Spleen (tissue), 11 donors: ENCODE measurements at regions not wholly inside any gene's neighbourhood (a gene's known extent, or its start where the extent isn't known, plus 50 kb on each side); places are given as distances from the start of the nearest gene placed in this dataset.
A peak's percentile ranks its signal among the peaks of the same experiment; 100 is the strongest.

ENCODE experiments used
- DNase-seq: peaks from one replicate; pipeline ENCODE4 v3.0.0-alpha.2; 2020
- H3K27ac ChIP-seq, 8 donors: fragments of 200-600 bp; sonication (generic) in 7 of 8; 1 replicate in 4 of 8; 2 replicates in 4 of 8; pipeline versions ENCODE4 v1.5.0 to v1.8.0; 2016 to 2021; ENCODE audit warnings: inconsistent platforms in 4 of 8, mild to moderate bottlenecking in 4 of 8, moderate library complexity in 1 of 8
- H3K27me3 ChIP-seq, 7 donors: fragments of 200-600 bp; sonication (generic) in 6 of 7; replicated peaks in 1 of 7; 1 replicate in 4 of 7; 2 replicates in 3 of 7; pipeline versions ENCODE4 v1.5.0 to v1.8.0; 2016 to 2021; ENCODE audit warnings: inconsistent platforms in 3 of 7, mild to moderate bottlenecking in 1 of 7
- H3K36me3 ChIP-seq, 6 donors: fragments of 200-600 bp; sonication (generic) in 5 of 6; 1 replicate in 4 of 6; 2 replicates in 2 of 6; pipeline versions ENCODE4 v1.5.0 to v1.8.0; 2016 to 2021; ENCODE audit warnings: inconsistent platforms in 2 of 6
- H3K4me1 ChIP-seq, 6 donors: fragments of 200-600 bp; sonication (generic) in 5 of 6; 1 replicate in 3 of 6; 2 replicates in 3 of 6; pipeline versions ENCODE4 v1.5.0 to v1.8.0; 2016 to 2021; ENCODE audit warnings: inconsistent platforms in 3 of 6
- H3K4me3 ChIP-seq, 8 donors: fragments of 200-600 bp; sonication (generic) in 7 of 8; 1 replicate in 4 of 8; 2 replicates in 4 of 8; pipeline versions ENCODE4 v1.5.0 to v1.8.0; 2016 to 2021; ENCODE audit warnings: inconsistent platforms in 4 of 8, mild to moderate bottlenecking in 4 of 8, moderate library complexity in 2 of 8
- H3K9me3 ChIP-seq, 8 donors: fragments of 200-600 bp; sonication (generic) in 7 of 8; 1 replicate in 4 of 8; 2 replicates in 4 of 8; pipeline versions ENCODE4 v1.5.0 to v1.8.0; 2016 to 2021; ENCODE audit warnings: inconsistent platforms in 4 of 8
- CTCF ChIP-seq, 11 experiments: fragments of 200-600 bp in 7 of 11; fragments of 450-650 bp in 4 of 11; sonication (generic) in 4 of 11; IDR thresholded peaks in 8 of 11; conservative IDR thresholded peaks in 3 of 11; 1 replicate in 7 of 11; 2 replicates in 4 of 11; pipeline versions ENCODE4 v1.4.0 to v1.8.0; 2016 to 2021; ENCODE audit warnings: antibody characterized with exemption in 11 of 11, inconsistent platforms in 4 of 11, mild to moderate bottlenecking in 1 of 11
- POLR2A ChIP-seq, 3 donors: fragments of 450-650 bp; IDR thresholded peaks; one replicate each; pipeline ENCODE4 v1.5.1; 2017; ENCODE audit warnings: antibody characterized with exemption in 3 of 3, mild to moderate bottlenecking in 1 of 3
- POLR2AphosphoS5 ChIP-seq, 3 donors: sonication (generic); formaldehyde crosslinking; IDR thresholded peaks; one replicate each; pipeline ENCODE4 v1.5.1; 2017; ENCODE audit warnings: antibody characterized with exemption in 3 of 3
- WGBS, 5 donors: extraction: QIAGEN DNeasy Blood & Tissue Kit in 3 of 5; methylation state at CpG; one replicate each; pipeline versions ENCODE4 v1.1.5 to v1.1.7; 2013 to 2018; 5-methylcytosine and 5-hydroxymethylcytosine counted together
- intact Hi-C: fragments of 100-400 bp; cut with DNase I; formaldehyde crosslinking; loops from one replicate; pipeline ENCODE4 v1.15.0; 2023; ENCODE audit warnings: low total_unique reads
- donor health status: healthy with polysubstance abuse.
- donor health status: DM: no; HTN: no; CAD: no; lungs with moderate emphysema.
- donor health status: DM: no; HTN: no; CAD: no.
- donor health status: Bipolar disorder and iron deficiency.
- donor health status: healthy.
- donor health status: DM: no; HTN: no; CAD: no.
- donor health status: DM: yes; HTN: yes; CAD: no.

GRCh38 chr4:71167083-71167482 is 171.7 kb upstream of the SLC4A4 start:
- WGBS, 5 donors: 88 to 94% (median 91%) methylated on average over 3 of the region's 3 CpGs
- Histone ChIP-seq H3K27ac (no peak overlapping the region), H3K4me1 (no peaks in the 10 kb centered on the region), H3K4me3 (no peak overlapping the region), H3K27me3 (peaks cover 0 to 5% (median 0%) of the 10 kb centered on the region in 7 donors), H3K36me3 (no peaks in the 10 kb centered on the region), H3K9me3 (no peaks in the 10 kb centered on the region)
- no peak for DNase-seq
- TF ChIP-seq CTCF (IDR thresholded peaks at IDR 0.05 in 8 of 11, conservative IDR thresholded peaks at IDR 0.05 in 3 of 11) (no peak), POLR2A (IDR thresholded peaks at IDR 0.05) (no peak), POLR2AphosphoS5 (IDR thresholded peaks at IDR 0.05) (no peak)
- intact Hi-C loops: no loop called here

GRCh38 chr4:71171592-71171991 is 167.2 kb upstream of the SLC4A4 start:
- H3K27me3 ChIP-seq: peaks cover 0 to 5% (median 0%) of the 10 kb centered on the region in 7 donors
- 91 to 100% (median 98%) methylated on average over 2 of the region's 2 CpGs for WGBS, 5 donors
- intact Hi-C loops: no loop called here
- no peak overlapping the region for H3K4me3 ChIP-seq
- no peaks in the 10 kb centered on the region for H3K36me3 ChIP-seq
- no peak for DNase-seq
- H3K9me3 ChIP-seq: peaks cover 0 to 8% (median 2%) of the 10 kb centered on the region in 8 donors
- no peak overlapping the region for H3K27ac ChIP-seq
- no peaks in the 10 kb centered on the region for H3K4me1 ChIP-seq
- no peak for TF ChIP-seq CTCF (IDR thresholded peaks at IDR 0.05 in 8 of 11, conservative IDR thresholded peaks at IDR 0.05 in 3 of 11)
- no peak for TF ChIP-seq POLR2AphosphoS5 (IDR thresholded peaks at IDR 0.05)
- TF ChIP-seq POLR2A (IDR thresholded peaks at IDR 0.05): no peak

DNA sequence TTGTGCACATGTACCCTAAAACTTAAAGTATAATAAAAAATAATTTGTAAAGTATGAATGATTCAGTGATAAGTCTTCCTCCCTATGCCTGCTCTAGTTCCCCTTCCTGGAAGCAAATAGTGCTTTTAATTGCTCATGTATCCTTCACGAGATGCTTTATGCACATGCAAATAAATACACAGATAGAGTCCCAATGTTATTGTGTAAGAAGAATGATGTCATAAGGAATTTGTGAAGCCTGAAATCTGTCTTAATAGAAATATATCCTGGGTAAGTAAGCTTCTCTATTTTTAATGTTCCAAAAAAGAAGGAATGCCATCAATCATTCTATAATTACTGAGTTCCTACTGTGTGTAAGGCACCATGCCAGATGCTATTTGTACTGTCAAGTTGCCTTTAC is 157.5 kb upstream of the SLC4A4 start:
- no peak for TF ChIP-seq POLR2A (IDR thresholded peaks at IDR 0.05)
- Histone ChIP-seq H3K4me1 (peaks cover 0 to 16% (median 13%) of the 10 kb centered on the region in 6 donors), H3K4me3 (no peak overlapping the region), H3K36me3 (no peaks in the 10 kb centered on the region), H3K27ac (no peak overlapping the region), H3K27me3 (peaks cover 0 to 21% (median 9%) of the 10 kb centered on the region in 7 donors), H3K9me3 (no peaks in the 10 kb centered on the region)
- WGBS, 5 donors: 59 to 76% (median 70%) methylated on average over 1 of the region's 1 CpG
- DNase-seq: no peak
- intact Hi-C loops: loop anchor here (10.0 kb wide), 1 partner anchor 533 kb away; no protein-coding TSS in a partner anchor

DNA sequence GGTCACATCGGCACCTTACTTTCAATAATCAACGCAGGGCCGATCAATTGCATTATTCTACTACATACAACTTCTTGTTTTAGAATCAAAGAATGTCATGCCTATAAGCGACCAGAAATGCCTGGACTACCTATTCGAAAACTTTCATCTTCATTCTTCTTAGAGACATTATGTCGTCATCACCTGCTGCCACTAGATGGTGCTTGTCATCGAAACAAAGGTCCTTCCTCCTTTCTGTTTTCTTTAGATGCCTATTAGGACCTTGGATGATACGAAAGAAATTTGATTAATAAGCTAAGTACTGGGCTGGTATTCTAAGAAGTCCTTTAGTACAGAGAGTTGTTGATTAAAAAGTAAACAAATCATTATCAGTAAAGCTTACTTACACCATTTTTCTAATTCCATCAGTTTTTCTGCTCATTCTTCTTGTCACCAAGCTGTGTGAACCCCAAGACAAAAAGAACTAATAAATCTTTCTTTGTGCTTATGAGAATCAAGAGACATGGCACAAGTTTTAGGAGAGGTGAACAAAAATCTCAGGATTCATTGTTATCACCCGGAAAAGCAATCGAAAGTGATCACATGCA is 154.5 kb upstream of the SLC4A4 start:
- Histone ChIP-seq H3K27ac (no peak overlapping the region), H3K4me3 (no peak overlapping the region), H3K27me3 (peaks cover 0 to 50% (median 24%) of the 10 kb centered on the region in 7 donors), H3K9me3 (no peaks in the 10 kb centered on the region), H3K4me1 (peaks cover 8 to 42% (median 28%) of the 10 kb centered on the region in 6 donors), H3K36me3 (no peaks in the 10 kb centered on the region)
- DNase-seq: no peak
- 27 to 31% (median 28%) methylated on average over 10 of the region's 10 CpGs for WGBS, 5 donors
- TF ChIP-seq CTCF (IDR thresholded peaks at IDR 0.05 in 8 of 11, conservative IDR thresholded peaks at IDR 0.05 in 3 of 11): peak in 10 of 11 experiments; percentile 25 to 68 (median 56)
- no peak for TF ChIP-seq POLR2AphosphoS5 (IDR thresholded peaks at IDR 0.05)
- intact Hi-C loops: loop anchor here (10.0 kb wide), 1 partner anchor 531 kb away; no protein-coding TSS in a partner anchor
